Erythroblast (primary cell): ENCODE measurements at regions not wholly inside any gene's neighbourhood (a gene's known extent, or its start where the extent isn't known, plus 50 kb on each side); places are given as distances from the start of the nearest gene placed in this dataset.

Experiments used
- GATA1 ChIP-seq: IDR thresholded peaks from 2 replicates; pipeline ENCODE4 v1.6.1; 2011; ENCODE audit warnings: low read depth, mild to moderate bottlenecking, control low read depth, low read length, moderate library complexity
- POLR2A ChIP-seq: IDR thresholded peaks from 2 replicates; pipeline ENCODE4 v1.6.1; 2011; ENCODE audit warnings: mild to moderate bottlenecking, low read length

DNA sequence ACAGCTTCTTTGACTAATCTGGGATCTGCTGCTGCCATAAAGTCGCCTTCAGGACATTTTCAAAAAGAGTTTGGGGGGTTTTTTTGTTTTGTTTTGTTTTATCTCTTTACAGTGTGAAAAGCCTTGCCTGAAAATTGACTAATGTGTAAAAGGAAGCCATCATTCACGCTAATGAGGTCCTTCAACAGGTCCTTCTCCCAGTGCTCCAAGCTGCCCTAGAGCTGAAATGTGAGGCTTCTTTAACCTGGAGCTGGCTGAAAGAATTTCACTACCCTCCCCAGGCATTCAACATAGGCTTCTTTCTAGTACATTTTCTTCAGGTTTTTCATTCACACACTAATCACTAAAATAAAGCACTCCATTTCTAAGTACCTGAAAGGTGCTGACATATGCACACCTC lies 145.1 kb upstream of the PRDM1 start:
- no peak for TF ChIP-seq POLR2A
- TF ChIP-seq GATA1, result no peak
